HepG2 (cell line): ENCODE measurements at regions not wholly inside any gene's neighbourhood (a gene's known extent, or its start where the extent isn't known, plus 50 kb on each side); places are given as distances from the start of the nearest gene placed in this dataset.

ENCODE experiments used
- ERF ChIP-seq: IDR thresholded peaks from 2 replicates; pipeline ENCODE4 v1.6.1; 2018; ENCODE audit warnings: missing biosample characterization, missing genetic modification reagents
- KMT2B ChIP-seq: IDR thresholded peaks from 2 replicates; pipeline ENCODE4 v1.6.1; 2016; ENCODE audit warnings: missing genetic modification reagents, missing compliant biosample characterization
- MAFK ChIP-seq, 2 experiments: IDR thresholded peaks in 1 of 2; conservative IDR thresholded peaks in 1 of 2; 2 replicates each; pipeline ENCODE4 v1.6.1; 2011; ENCODE audit warnings: improper control_type of control experiment in 2 of 2, low read length in 2 of 2
- NBN ChIP-seq: fragments of 450-650 bp; conservative IDR thresholded peaks from 2 replicates; pipeline ENCODE4 v1.6.1; 2017
- POLR2A ChIP-seq, 2 experiments: IDR thresholded peaks; 2 replicates each; pipeline ENCODE4 v1.6.1; 2011; ENCODE audit warnings: low read depth in 2 of 2, low read length in 2 of 2, mild to moderate bottlenecking in 1 of 2, moderate library complexity in 1 of 2; ENCODE audit not compliant: insufficient read depth in 1 of 2
- TBL1XR1 ChIP-seq: fragments of 150-350 bp; IDR thresholded peaks from 2 replicates; pipeline ENCODE4 v1.6.1; 2014; ENCODE audit warnings: borderline replicate concordance, low read length; ENCODE audit not compliant: partially characterized antibody
- ZFP1 ChIP-seq: IDR thresholded peaks from 2 replicates; pipeline ENCODE4 v1.6.1; 2016
- TF ChIP-seq, protein P1 (sequence below): sonication (generic); formaldehyde crosslinking; IDR thresholded peaks from 2 replicates; pipeline ENCODE4 v1.5.0; 2020; ENCODE audit warnings: missing genetic modification reagents, mild to moderate bottlenecking, borderline replicate concordance
- TF ChIP-seq, protein P2 (sequence below): sonication (generic); formaldehyde crosslinking; IDR thresholded peaks from 2 replicates; pipeline ENCODE4 v1.4.0; 2020; ENCODE audit warnings: missing genetic modification reagents
- TF ChIP-seq, protein P3 (sequence below): sonication (generic); formaldehyde crosslinking; IDR thresholded peaks from 2 replicates; pipeline ENCODE4 v1.9.0; 2021; ENCODE audit warnings: mild to moderate bottlenecking, missing genetic modification reagents
- TF ChIP-seq, protein P4 (sequence below): sonication (generic); formaldehyde crosslinking; IDR thresholded peaks from 2 replicates; pipeline ENCODE4 v1.5.0; 2020; ENCODE audit warnings: mild to moderate bottlenecking, missing genetic modification reagents, moderate library complexity
- TF ChIP-seq, protein P5 (sequence below): sonication (generic); formaldehyde crosslinking; IDR thresholded peaks from 2 replicates; pipeline ENCODE4 v1.4.0; 2020; ENCODE audit warnings: missing genetic modification reagents, borderline replicate concordance
- TF ChIP-seq, protein P6 (sequence below): sonication (generic); formaldehyde crosslinking; IDR thresholded peaks from 2 replicates; pipeline ENCODE4 v1.5.1; 2020; ENCODE audit warnings: mild to moderate bottlenecking, missing genetic modification reagents, borderline replicate concordance

DNA sequence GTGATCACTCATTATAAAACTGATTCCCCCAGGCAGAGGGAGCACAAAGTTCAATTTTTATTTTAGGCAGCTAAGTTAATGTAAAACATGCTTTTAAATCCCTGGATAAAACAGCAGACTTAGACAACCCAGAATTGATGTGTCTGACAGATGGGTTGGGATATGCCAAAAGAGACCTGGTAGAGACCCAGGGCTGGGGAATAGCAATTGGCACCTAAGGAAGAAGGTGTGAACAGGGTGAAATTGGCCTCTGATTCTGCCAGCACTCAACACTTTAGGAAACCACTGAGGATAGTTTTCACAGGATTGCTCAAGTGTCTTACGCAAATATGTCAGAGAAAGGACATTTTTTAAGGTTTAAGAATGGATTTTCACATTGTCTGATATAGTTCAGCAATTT is 938.2 kb upstream of the CDH8 start:
- TF ChIP-seq MAFK (conservative IDR thresholded peaks at IDR 0.05 in 1 of 2, IDR thresholded peaks at IDR 0.05 in 1 of 2; ENCODE audit: low read length in 2 of 2) (no peak), ZFP1 (no peak), ERF (no peak), TBL1XR1 (no peak), NBN (no peak), POLR2A (IDR thresholded peaks at IDR 0.05; ENCODE audit: insufficient read depth in 1 of 2, low read depth in 2 of 2, low read length in 2 of 2) (no peak), KMT2B (CRISPR knock-in tag) (no peak)
- TF ChIP-seq, protein P1, sequence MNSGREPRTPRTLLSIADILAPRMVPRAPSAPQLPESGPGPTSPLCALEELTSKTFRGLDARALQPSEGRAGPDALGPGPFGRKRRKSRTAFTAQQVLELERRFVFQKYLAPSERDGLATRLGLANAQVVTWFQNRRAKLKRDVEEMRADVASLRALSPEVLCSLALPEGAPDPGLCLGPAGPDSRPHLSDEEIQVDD = no peak
- TF ChIP-seq, protein P2, sequence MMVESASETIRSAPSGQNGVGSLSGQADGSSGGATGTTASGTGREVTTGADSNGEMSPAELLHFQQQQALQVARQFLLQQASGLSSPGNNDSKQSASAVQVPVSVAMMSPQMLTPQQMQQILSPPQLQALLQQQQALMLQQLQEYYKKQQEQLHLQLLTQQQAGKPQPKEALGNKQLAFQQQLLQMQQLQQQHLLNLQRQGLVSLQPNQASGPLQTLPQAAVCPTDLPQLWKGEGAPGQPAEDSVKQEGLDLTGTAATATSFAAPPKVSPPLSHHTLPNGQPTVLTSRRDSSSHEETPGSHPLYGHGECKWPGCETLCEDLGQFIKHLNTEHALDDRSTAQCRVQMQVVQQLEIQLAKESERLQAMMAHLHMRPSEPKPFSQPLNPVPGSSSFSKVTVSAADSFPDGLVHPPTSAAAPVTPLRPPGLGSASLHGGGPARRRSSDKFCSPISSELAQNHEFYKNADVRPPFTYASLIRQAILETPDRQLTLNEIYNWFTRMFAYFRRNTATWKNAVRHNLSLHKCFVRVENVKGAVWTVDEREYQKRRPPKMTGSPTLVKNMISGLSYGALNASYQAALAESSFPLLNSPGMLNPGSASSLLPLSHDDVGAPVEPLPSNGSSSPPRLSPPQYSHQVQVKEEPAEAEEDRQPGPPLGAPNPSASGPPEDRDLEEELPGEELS (CRISPR knock-in tag) = no peak
- TF ChIP-seq, protein P3, sequence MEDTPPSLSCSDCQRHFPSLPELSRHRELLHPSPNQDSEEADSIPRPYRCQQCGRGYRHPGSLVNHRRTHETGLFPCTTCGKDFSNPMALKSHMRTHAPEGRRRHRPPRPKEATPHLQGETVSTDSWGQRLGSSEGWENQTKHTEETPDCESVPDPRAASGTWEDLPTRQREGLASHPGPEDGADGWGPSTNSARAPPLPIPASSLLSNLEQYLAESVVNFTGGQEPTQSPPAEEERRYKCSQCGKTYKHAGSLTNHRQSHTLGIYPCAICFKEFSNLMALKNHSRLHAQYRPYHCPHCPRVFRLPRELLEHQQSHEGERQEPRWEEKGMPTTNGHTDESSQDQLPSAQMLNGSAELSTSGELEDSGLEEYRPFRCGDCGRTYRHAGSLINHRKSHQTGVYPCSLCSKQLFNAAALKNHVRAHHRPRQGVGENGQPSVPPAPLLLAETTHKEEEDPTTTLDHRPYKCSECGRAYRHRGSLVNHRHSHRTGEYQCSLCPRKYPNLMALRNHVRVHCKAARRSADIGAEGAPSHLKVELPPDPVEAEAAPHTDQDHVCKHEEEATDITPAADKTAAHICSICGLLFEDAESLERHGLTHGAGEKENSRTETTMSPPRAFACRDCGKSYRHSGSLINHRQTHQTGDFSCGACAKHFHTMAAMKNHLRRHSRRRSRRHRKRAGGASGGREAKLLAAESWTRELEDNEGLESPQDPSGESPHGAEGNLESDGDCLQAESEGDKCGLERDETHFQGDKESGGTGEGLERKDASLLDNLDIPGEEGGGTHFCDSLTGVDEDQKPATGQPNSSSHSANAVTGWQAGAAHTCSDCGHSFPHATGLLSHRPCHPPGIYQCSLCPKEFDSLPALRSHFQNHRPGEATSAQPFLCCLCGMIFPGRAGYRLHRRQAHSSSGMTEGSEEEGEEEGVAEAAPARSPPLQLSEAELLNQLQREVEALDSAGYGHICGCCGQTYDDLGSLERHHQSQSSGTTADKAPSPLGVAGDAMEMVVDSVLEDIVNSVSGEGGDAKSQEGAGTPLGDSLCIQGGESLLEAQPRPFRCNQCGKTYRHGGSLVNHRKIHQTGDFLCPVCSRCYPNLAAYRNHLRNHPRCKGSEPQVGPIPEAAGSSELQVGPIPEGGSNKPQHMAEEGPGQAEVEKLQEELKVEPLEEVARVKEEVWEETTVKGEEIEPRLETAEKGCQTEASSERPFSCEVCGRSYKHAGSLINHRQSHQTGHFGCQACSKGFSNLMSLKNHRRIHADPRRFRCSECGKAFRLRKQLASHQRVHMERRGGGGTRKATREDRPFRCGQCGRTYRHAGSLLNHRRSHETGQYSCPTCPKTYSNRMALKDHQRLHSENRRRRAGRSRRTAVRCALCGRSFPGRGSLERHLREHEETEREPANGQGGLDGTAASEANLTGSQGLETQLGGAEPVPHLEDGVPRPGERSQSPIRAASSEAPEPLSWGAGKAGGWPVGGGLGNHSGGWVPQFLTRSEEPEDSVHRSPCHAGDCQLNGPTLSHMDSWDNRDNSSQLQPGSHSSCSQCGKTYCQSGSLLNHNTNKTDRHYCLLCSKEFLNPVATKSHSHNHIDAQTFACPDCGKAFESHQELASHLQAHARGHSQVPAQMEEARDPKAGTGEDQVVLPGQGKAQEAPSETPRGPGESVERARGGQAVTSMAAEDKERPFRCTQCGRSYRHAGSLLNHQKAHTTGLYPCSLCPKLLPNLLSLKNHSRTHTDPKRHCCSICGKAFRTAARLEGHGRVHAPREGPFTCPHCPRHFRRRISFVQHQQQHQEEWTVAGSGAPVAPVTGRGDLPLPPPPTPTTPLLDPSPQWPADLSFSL (CRISPR knock-in tag) = no peak
- TF ChIP-seq, protein P4, sequence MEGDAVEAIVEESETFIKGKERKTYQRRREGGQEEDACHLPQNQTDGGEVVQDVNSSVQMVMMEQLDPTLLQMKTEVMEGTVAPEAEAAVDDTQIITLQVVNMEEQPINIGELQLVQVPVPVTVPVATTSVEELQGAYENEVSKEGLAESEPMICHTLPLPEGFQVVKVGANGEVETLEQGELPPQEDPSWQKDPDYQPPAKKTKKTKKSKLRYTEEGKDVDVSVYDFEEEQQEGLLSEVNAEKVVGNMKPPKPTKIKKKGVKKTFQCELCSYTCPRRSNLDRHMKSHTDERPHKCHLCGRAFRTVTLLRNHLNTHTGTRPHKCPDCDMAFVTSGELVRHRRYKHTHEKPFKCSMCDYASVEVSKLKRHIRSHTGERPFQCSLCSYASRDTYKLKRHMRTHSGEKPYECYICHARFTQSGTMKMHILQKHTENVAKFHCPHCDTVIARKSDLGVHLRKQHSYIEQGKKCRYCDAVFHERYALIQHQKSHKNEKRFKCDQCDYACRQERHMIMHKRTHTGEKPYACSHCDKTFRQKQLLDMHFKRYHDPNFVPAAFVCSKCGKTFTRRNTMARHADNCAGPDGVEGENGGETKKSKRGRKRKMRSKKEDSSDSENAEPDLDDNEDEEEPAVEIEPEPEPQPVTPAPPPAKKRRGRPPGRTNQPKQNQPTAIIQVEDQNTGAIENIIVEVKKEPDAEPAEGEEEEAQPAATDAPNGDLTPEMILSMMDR = no peak
- TF ChIP-seq, protein P5, sequence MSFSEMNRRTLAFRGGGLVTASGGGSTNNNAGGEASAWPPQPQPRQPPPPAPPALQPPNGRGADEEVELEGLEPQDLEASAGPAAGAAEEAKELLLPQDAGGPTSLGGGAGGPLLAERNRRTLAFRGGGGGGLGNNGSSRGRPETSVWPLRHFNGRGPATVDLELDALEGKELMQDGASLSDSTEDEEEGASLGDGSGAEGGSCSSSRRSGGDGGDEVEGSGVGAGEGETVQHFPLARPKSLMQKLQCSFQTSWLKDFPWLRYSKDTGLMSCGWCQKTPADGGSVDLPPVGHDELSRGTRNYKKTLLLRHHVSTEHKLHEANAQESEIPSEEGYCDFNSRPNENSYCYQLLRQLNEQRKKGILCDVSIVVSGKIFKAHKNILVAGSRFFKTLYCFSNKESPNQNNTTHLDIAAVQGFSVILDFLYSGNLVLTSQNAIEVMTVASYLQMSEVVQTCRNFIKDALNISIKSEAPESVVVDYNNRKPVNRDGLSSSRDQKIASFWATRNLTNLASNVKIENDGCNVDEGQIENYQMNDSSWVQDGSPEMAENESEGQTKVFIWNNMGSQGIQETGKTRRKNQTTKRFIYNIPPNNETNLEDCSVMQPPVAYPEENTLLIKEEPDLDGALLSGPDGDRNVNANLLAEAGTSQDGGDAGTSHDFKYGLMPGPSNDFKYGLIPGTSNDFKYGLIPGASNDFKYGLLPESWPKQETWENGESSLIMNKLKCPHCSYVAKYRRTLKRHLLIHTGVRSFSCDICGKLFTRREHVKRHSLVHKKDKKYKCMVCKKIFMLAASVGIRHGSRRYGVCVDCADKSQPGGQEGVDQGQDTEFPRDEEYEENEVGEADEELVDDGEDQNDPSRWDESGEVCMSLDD (CRISPR knock-in tag) = no peak
- TF ChIP-seq, protein P6, sequence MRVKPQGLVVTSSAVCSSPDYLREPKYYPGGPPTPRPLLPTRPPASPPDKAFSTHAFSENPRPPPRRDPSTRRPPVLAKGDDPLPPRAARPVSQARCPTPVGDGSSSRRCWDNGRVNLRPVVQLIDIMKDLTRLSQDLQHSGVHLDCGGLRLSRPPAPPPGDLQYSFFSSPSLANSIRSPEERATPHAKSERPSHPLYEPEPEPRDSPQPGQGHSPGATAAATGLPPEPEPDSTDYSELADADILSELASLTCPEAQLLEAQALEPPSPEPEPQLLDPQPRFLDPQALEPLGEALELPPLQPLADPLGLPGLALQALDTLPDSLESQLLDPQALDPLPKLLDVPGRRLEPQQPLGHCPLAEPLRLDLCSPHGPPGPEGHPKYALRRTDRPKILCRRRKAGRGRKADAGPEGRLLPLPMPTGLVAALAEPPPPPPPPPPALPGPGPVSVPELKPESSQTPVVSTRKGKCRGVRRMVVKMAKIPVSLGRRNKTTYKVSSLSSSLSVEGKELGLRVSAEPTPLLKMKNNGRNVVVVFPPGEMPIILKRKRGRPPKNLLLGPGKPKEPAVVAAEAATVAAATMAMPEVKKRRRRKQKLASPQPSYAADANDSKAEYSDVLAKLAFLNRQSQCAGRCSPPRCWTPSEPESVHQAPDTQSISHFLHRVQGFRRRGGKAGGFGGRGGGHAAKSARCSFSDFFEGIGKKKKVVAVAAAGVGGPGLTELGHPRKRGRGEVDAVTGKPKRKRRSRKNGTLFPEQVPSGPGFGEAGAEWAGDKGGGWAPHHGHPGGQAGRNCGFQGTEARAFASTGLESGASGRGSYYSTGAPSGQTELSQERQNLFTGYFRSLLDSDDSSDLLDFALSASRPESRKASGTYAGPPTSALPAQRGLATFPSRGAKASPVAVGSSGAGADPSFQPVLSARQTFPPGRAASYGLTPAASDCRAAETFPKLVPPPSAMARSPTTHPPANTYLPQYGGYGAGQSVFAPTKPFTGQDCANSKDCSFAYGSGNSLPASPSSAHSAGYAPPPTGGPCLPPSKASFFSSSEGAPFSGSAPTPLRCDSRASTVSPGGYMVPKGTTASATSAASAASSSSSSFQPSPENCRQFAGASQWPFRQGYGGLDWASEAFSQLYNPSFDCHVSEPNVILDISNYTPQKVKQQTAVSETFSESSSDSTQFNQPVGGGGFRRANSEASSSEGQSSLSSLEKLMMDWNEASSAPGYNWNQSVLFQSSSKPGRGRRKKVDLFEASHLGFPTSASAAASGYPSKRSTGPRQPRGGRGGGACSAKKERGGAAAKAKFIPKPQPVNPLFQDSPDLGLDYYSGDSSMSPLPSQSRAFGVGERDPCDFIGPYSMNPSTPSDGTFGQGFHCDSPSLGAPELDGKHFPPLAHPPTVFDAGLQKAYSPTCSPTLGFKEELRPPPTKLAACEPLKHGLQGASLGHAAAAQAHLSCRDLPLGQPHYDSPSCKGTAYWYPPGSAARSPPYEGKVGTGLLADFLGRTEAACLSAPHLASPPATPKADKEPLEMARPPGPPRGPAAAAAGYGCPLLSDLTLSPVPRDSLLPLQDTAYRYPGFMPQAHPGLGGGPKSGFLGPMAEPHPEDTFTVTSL (CRISPR knock-in tag) = no peak
